Forelimb muscle (tissue), 1 donor: ENCODE measurements at regions not wholly inside any gene's neighbourhood (a gene's known extent, or its start where the extent isn't known, plus 50 kb on each side); places are given as distances from the start of the nearest gene placed in this dataset.

Source experiments
- DNase-seq: peaks from one replicate; pipeline ENCODE4 v3.0.0-alpha.2; 2013; ENCODE audit warnings: low read depth

- DNase-seq = no peak
These were observed 68.3 kb upstream of the CADM1 start for GRCh38 chr11:115572551-115572950.

GRCh38 chr11:115566180-115566764, 62.1 kb upstream of the CADM1 start:
- no peak for DNase-seq

- DNase-seq = no peak
These were observed 60.6 kb upstream of the CADM1 start for GRCh38 chr11:115564851-115565250.

GRCh38 chr11:115561116-115561515, 56.9 kb upstream of the CADM1 start:
- no peak for DNase-seq

- DNase-seq = no peak
These were observed 54.4 kb upstream of the CADM1 start for GRCh38 chr11:115558635-115559034.

DNA sequence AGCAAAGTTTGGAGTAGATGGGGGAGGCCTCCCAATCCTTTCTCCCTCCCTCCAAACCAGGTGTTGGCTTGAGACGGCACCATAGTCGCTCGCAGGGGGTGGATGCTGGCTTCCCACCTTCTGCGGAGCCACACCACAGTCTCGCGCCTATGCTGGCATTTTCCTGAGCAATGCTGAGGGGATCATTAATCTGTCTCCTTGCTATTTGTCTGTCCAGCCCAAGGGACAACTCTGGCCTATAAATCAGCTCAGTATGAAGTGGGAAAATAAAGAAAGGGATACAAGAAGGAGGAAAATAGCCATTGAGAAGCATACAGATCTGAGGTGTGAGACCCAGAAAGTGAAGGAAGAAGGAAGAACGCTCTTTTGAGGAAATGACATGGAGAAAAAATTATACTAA, 53.5 kb upstream of the CADM1 start:
- DNase-seq = no peak

- no peak for DNase-seq
These were observed 52.8 kb upstream of the CADM1 start for GRCh38 chr11:115556984-115557383.

GRCh38 chr11:115555336-115556090, 51.3 kb upstream of the CADM1 start:
- no peak for DNase-seq
